IPS-NIHi7 (cell line): ENCODE measurements at regions not wholly inside any gene's neighbourhood (a gene's known extent, or its start where the extent isn't known, plus 50 kb on each side); places are given as distances from the start of the nearest gene placed in this dataset.
"Not testable (repeated sequence)": the region's sequence is repeated elsewhere in the genome, so short reads cannot be mapped to it uniquely, and the experiment has no call there.

ENCODE experiments used
- DNase-seq: peaks from one replicate; pipeline ENCODE4 v3.0.0; 2012; ENCODE audit warnings: mixed read lengths; ENCODE audit errors: extremely low spot score

- DNase-seq: no peak
Observed at GRCh38 chr5:87536365-87536764, 123.6 kb upstream of the CCNH start.

- no peak for DNase-seq
Observed at GRCh38 chr5:87535706-87536105, 123.0 kb upstream of the CCNH start.

- DNase-seq: no peak
Observed at GRCh38 chr5:87529486-87530076, 116.9 kb upstream of the CCNH start.

- peak; percentile 8 for DNase-seq
Observed at GRCh38 chr5:87526131-87526530, 113.4 kb upstream of the CCNH start.

GRCh38 chr5:87524217-87524616 is 111.5 kb upstream of the CCNH start:
- no peak for DNase-seq

- DNase-seq: not testable (repeated sequence)
Observed at GRCh38 chr5:87511778-87512177, 99.0 kb upstream of the CCNH start.

- DNase-seq: no peak
Observed at GRCh38 chr5:87503004-87503403, 90.3 kb upstream of the CCNH start.

GRCh38 chr5:87499478-87500410 is 87.0 kb upstream of the CCNH start:
- DNase-seq: no peak
